Spinal cord (tissue), 9 donors: ENCODE measurements at regions not wholly inside any gene's neighbourhood (a gene's known extent, or its start where the extent isn't known, plus 50 kb on each side); places are given as distances from the start of the nearest gene placed in this dataset.

Experiments
- DNase-seq, 6 donors: peaks; one replicate each; pipeline versions ENCODE4 v3.0.0 to v3.0.0-alpha.2; 2013 to 2015; ENCODE audit warnings: low spot score in 6 of 6, low read depth in 4 of 6
- H3K27ac ChIP-seq: one replicate; pipeline ENCODE4 v1.5.1; 2013; ENCODE audit warnings: low read depth, low read length, control low read depth
- H3K27me3 ChIP-seq: one replicate; pipeline ENCODE4 v1.6.1; 2013; ENCODE audit warnings: low read length; ENCODE audit not compliant: control insufficient read depth, insufficient read depth
- H3K36me3 ChIP-seq: one replicate; pipeline ENCODE4 v1.6.1; 2013; ENCODE audit warnings: low read length; ENCODE audit not compliant: control insufficient read depth, insufficient read depth
- H3K4me1 ChIP-seq: one replicate; pipeline ENCODE4 v1.6.1; 2013; ENCODE audit warnings: low read length; ENCODE audit not compliant: control insufficient read depth, insufficient read depth
- H3K4me3 ChIP-seq: one replicate; pipeline ENCODE4 v1.5.1; 2013; ENCODE audit warnings: low read depth, low read length, control low read depth
- H3K9me3 ChIP-seq: one replicate; pipeline ENCODE4 v1.6.1; 2013; ENCODE audit warnings: low read length; ENCODE audit not compliant: control insufficient read depth, insufficient read depth
- WGBS: methylation state at CpG from one replicate; pipeline ENCODE4 v1.1.5; 2013; ENCODE audit warnings: missing lambda C conversion rate; ENCODE audit not compliant: insufficient coverage; 5-methylcytosine and 5-hydroxymethylcytosine counted together
- donor health status: healthy.

DNA sequence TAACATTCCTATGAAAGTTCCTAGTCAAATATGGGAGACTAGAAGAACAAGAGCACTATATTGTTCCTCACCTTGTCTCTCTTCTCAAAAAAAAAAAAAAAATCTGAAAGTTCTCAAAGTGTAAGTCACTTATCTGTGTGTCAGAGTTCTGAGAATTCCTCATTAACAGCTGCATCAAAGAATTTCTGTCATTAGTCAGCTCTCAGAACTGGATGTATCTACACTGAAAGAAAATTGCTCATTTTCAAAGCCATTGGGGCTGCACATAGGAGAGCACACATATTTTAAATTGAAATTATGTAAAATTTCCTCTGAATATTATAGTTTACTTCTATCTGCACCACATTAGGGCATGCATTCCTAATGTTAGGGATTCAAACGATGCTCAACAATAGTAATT lies 99.5 kb upstream of the FTMT start:
- Histone ChIP-seq H3K9me3 (no peaks in the 10 kb centered on the region), H3K4me1 (no peaks in the 10 kb centered on the region), H3K36me3 (no peaks in the 10 kb centered on the region), H3K27me3 (no peaks in the 10 kb centered on the region), H3K27ac (no peak overlapping the region), H3K4me3 (no peak overlapping the region)
- WGBS, result no CpG with 5 or more reads among the region's 1 CpG
- DNase-seq, result no peak

DNA sequence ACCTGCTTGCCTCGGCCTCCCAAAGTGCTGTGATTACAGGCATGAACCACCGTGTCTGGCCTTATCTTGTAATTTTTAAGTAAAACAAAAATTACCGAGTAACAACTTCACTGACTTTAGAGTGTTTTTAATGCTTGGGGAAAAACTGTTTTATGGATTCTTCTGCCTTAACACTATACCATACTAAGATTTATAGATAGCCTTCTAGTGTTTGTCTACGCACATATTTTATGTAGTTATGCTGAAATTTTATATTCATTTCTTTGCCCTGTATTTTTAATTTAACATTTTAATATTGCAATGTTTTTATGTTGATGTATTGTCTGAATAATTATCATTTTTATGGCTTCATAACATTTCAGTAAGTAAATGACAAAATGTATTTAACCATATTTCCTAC lies 96.4 kb upstream of the FTMT start:
- Histone ChIP-seq H3K9me3 (no peaks in the 10 kb centered on the region), H3K27ac (no peak overlapping the region), H3K4me3 (no peak overlapping the region), H3K4me1 (no peaks in the 10 kb centered on the region), H3K36me3 (no peaks in the 10 kb centered on the region), H3K27me3 (no peaks in the 10 kb centered on the region)
- DNase-seq, result no peak
- no CpG with 5 or more reads among the region's 4 CpGs for WGBS

DNA sequence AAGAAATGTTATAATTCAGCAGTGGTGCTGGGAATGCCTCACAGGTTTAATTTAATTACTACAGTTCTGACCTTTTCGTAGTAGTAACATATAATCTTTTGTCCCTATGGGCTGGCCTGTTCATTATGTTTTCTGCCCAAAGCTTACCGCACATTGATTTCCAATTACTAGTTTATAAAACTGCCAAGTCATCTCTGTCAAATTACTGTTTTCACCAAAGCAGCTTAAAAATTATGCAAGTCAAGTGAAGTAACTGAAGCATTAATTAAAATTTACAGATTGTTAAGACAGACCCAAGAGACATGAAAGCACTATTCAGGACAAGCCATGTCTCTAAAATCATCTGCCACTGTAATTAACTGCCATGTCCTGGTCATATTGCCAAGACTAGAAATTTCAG lies 93.9 kb upstream of the FTMT start:
- no peaks in the 10 kb centered on the region for H3K36me3 ChIP-seq
- WGBS, result 80% methylated on average over 1 of the region's 2 CpGs
- no peak overlapping the region for H3K4me3 ChIP-seq
- no peaks in the 10 kb centered on the region for H3K4me1 ChIP-seq
- H3K9me3 ChIP-seq, result no peaks in the 10 kb centered on the region
- no peaks in the 10 kb centered on the region for H3K27me3 ChIP-seq
- DNase-seq, result no peak
- no peak overlapping the region for H3K27ac ChIP-seq

DNA sequence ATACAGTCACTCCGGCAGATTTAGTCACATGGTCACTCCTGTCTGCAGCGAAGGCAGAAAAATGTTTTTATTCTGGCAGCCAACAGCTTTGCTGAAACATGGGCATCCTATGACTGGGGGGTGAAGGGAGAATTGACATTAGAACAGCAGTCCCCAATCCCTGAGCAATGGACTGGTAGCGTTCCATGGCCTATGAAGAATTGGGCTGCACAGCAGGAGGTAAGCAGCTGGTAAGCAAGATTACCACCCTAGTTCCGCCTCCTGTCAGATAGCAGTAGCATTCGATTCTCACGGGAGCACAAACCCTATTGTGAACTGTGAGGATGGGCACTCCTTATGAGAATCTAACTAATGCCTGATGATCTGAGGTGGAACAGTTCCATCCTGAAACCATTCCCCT lies 93.1 kb upstream of the FTMT start:
- Histone ChIP-seq H3K36me3 (no peaks in the 10 kb centered on the region), H3K9me3 (no peaks in the 10 kb centered on the region), H3K27me3 (no peaks in the 10 kb centered on the region), H3K4me1 (no peaks in the 10 kb centered on the region), H3K27ac (no peak overlapping the region), H3K4me3 (no peak overlapping the region)
- WGBS, result no CpG with 5 or more reads among the region's 6 CpGs
- no peak for DNase-seq

DNA sequence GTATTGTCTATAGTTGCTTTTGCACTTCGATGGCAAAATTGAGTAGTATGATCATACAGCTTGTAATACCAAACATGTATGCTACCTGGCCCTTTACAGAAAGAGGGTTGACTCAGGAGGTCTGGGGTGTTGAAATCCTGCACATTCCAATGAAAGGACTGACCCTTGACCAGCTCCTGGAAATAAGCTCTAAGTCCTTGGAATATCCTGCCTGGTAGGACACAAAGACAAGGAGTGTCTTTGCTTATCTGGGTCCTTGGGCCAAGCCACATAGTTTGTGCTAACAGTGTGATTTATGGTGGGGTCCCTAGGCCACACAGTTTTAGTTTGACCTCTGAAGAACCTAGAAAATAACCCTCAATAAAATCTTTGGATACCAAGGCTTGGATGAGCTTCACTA lies 89.3 kb upstream of the FTMT start:
- Histone ChIP-seq H3K4me1 (no peaks in the 10 kb centered on the region), H3K9me3 (no peaks in the 10 kb centered on the region)
- no CpG with 5 or more reads among the region's 1 CpG for WGBS

DNA sequence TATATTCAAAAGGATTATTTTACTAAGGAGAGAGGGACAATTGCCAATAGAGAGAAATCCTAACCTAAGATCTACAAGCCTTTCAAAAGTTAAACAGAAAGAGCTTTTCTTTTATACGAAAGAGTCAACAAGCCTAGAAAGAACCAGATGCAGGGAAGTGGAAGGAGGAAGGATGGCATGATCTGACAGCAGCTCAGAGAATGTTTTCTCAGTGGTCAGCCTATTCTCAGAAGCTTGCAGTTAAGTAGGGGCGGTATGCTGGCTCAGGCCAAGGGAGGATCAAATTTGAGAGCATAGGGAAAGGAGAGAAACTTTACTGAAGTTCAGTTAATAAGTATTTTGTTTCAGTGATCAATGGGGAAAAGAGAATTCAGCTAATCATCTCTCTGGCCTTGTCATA lies 88.0 kb upstream of the FTMT start:
- no peak for DNase-seq
- WGBS, result 60% methylated on average over 2 of the region's 2 CpGs

More for the DNA sequence above, 89.3 kb upstream of the FTMT start:
- Histone ChIP-seq H3K27ac (no peak overlapping the region), H3K36me3 (no peaks in the 10 kb centered on the region), H3K4me3 (no peak overlapping the region), H3K27me3 (no peaks in the 10 kb centered on the region)
- no peak for DNase-seq

DNA sequence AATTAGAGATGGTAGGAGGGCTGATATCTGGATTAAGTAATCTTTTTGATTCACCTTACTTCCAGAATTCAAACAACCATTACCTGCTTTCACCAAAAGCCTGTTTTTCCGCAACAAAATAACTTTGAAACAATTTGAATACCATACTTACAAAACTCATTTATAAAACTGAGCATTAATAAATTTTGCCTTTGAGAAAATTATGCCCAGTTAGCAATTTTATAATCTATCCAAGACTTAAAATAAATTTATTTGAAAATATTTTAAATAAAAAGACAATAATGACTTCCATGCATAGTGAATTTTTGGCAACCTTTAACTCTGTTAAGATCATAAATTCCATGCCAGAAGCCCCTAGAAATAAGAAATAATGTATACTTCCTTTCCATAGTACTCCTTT lies 71.3 kb upstream of the FTMT start:
- no CpG with 5 or more reads among the region's 1 CpG for WGBS
- H3K27me3 ChIP-seq, result no peaks in the 10 kb centered on the region
- no peak overlapping the region for H3K4me3 ChIP-seq
- H3K4me1 ChIP-seq, result no peaks in the 10 kb centered on the region
- no peaks in the 10 kb centered on the region for H3K36me3 ChIP-seq
- DNase-seq, result no peak
- no peak overlapping the region for H3K27ac ChIP-seq
- H3K9me3 ChIP-seq, result no peaks in the 10 kb centered on the region

More for the DNA sequence above, 88.0 kb upstream of the FTMT start:
- H3K36me3 ChIP-seq, result no peaks in the 10 kb centered on the region
- no peaks in the 10 kb centered on the region for H3K27me3 ChIP-seq
- H3K27ac ChIP-seq, result no peak overlapping the region
- no peaks in the 10 kb centered on the region for H3K4me1 ChIP-seq
- H3K9me3 ChIP-seq, result no peaks in the 10 kb centered on the region
- H3K4me3 ChIP-seq, result no peak overlapping the region

DNA sequence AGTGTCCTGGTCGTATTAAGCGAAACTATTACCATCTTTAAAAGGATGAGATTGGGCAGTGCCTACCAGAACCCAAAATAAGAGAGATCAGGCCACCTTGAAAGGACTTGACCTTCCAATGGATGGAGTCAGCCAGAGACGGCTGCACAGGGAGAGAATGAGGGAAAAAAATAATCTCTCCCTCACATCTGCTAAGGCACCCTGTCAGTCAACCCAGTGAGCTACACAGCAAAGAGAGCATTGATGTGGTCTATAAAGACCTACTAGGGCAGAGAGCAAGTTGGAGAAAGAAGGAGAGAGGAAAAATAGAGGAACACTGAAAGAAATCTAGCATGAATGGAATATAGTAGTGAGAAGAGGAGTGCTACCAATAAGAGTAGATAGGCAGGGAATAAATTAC lies 68.0 kb upstream of the FTMT start:
- H3K4me3 ChIP-seq, result no peak overlapping the region
- DNase-seq, result no peak
- H3K27me3 ChIP-seq, result no peaks in the 10 kb centered on the region
- H3K36me3 ChIP-seq, result no peaks in the 10 kb centered on the region
- no peak overlapping the region for H3K27ac ChIP-seq
- H3K9me3 ChIP-seq, result no peaks in the 10 kb centered on the region
- H3K4me1 ChIP-seq, result no peaks in the 10 kb centered on the region
- no CpG with 5 or more reads among the region's 3 CpGs for WGBS

DNA sequence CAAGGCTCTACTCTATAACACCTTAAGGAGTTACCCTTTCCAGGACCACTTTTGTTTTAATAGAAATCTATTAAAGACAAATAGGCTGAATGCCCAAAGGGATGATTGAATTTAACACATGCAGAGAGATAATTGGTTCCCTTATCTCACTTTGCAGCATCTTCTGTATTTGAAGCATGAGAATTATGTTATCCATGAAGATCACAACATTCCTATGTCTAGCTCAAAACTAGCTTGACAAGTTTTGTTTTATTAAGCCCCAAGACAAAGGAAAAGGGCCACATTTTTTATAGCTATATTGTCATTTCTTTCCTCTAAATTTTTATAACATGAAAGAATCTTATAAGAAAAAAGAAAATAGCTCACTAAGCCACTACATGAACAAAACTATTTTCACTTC lies 57.9 kb upstream of the FTMT start:
- H3K4me1 ChIP-seq, result no peaks in the 10 kb centered on the region
- H3K36me3 ChIP-seq, result no peaks in the 10 kb centered on the region
- no peaks in the 10 kb centered on the region for H3K9me3 ChIP-seq
- DNase-seq, result peak in 1 of 6 donors; percentile 28
- H3K27ac ChIP-seq, result no peak overlapping the region
- no peaks in the 10 kb centered on the region for H3K27me3 ChIP-seq
- no peak overlapping the region for H3K4me3 ChIP-seq

DNA sequence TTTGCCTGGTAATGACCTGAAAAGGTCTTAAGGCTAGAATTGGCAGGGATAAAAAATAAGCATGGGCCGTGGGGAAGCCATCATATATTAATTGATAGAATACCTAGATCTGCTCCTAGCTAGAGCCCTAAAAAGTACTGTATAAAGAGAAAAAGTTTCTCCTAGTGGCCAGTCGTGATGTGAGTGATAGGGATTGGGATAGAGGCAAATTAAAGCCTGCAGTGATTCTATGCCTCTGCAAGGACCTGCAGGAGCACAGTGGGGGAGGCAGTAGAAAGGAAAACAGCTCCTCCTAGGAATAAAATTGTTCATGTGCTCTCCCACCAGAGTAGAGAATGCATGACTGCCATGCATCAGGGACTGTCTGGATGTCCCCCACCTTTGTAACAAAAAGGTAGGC lies 56.2 kb upstream of the FTMT start:
- 60% methylated on average over 1 of the region's 2 CpGs for WGBS
- Histone ChIP-seq H3K27ac (no peak overlapping the region), H3K27me3 (no peaks in the 10 kb centered on the region), H3K9me3 (no peaks in the 10 kb centered on the region), H3K36me3 (no peaks in the 10 kb centered on the region), H3K4me3 (no peak overlapping the region), H3K4me1 (no peaks in the 10 kb centered on the region)
- DNase-seq, result no peak
